ENCODE measurements at regions not wholly inside any gene's neighbourhood (a gene's known extent, or its start where the extent isn't known, plus 50 kb on each side); places are given as distances from the start of the nearest gene placed in this dataset.
"Not testable (repeated sequence)": the region's sequence is repeated elsewhere in the genome, so short reads cannot be mapped to it uniquely, and the experiment has no call there.

DNA sequence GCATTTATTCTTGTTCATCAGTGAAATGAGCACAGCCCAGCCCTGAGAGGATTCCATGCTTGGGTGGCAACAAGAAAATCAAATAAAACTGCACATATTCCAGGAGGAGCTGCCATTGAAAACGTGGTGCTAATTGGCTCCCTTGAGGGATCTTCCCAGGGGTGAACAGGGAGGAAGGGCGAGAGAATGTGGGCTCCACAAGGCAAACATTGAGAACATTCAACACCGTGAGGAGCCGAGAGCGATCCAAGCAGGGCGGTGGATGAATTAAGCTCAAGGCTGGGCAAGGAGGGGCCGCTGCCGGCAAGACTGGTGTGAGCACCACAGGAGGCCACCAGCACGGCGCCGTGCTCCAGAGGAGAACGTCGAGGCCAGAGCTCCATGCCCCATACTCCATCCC lies 166.9 kb downstream of the C16orf95 start:
- DNase-seq (ENCODE audit: low read depth in 2 of 2), result no peak

DNA sequence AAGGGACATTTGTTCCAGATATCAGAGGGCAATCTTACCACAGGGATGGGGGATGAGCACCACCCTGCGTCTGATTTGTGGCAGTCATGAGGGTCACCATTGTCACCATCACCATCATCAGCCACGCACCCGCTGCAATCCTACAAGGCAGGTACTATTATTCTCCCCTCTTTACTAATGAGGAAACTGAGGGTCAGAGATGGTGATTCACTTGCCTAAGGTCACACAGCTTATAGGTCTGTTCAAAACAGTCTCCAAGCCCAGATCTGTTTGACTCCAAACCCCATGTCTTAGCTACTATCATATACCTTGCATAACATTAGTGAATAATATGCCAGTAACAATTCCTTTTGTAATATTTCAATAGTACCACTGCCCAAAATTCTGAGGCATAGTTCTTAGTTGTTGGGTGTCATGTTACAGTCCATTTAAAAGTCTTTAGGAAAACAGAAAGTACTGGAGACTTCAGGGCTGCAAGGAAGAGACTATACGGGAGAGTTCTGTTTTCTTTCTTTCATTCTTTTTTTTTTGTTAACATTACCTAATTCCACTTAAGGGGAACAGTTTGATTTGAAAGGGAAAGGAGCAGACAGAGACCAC lies 166.4 kb downstream of the C16orf95 start:
- DNase-seq (ENCODE audit: low read depth in 2 of 2), result no peak

DNA sequence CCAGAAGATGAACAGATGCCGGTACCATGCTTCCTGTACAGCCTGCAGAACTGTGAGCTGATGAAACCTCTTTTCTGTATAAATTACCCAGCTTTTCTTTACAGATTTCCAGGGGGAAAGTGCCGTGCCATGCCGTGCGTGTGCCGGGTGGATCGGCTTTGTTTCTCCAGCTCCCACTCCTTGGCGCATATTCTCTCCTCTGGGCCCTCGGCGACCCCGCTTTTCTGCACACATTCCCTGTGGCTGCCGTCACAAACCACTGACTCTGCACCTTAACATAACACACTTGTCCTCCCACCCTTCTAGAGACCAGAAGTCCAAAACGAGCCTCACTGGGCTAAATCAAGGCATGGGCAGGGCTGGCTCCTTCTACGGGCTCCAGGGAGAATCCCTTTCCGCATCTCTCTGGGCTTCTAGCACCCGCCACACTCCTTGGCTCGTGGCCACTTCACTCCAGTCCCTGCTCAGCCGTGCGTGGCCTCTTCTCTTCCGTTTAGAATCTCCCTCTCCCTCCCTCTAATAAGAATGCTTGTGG lies 164.9 kb downstream of the C16orf95 start:
- DNase-seq (ENCODE audit: low read depth in 2 of 2), result no peak

DNA sequence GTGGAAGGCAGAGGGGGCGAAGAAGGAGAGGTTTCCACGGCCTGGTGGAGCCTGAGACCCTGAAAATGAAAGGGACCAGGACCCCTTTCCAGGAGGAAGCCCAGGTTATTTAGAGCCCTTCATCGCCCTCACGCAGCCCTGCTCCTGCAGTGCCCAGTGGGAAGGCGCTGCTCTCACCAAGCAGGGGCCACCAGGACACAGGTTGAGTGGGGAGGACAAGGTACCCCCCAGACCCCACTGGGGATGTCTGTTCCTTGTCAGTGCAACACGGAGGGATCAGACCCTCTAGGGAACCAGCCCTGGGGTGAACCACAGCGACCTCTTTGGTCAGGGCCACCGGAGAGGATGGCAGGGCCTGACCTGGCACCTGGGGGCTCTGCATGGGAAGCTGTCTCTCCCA lies 163.9 kb downstream of the C16orf95 start:
- DNase-seq (ENCODE audit: low read depth in 2 of 2), result no peak

DNA sequence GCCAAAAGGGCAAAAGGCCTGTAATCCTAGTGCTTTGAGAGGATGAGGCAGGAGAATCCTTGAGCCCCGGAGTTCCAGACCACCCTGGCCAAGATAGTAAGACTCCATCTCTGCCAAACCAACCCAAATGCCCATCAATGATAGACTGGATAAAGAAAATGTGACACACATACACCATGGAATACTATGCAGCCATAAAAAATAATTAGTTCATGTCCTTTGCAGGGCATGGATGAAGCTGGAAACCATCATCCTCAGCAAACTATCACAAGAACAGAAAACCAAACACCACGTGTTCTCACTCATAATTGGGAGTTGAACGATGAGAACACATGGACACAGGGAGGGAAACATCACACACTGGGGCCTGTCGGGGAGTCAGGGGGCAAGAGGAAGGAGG lies 161.9 kb downstream of the C16orf95 start:
- not testable (repeated sequence) for DNase-seq (ENCODE audit: low read depth in 2 of 2)

DNA sequence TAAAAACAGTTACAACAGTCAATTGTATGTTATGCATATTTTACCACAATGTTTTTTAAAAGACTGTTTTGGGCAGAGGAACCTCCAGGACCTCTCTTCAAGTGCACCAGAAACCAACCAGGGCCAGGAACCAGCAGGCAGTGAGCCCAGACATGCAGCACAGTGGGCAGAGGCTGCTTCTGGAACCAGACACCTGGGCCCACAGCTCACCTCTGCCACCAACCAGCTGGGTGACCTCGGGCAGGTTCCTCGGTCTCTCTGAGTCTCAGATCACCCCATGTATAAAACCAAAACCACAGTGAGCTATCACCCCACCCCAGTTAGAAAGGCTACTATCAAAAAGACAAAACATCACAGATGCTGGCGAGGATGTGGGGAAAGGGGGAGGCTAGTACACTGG lies 161.0 kb downstream of the C16orf95 start:
- DNase-seq (ENCODE audit: low read depth in 2 of 2), result no peak

DNA sequence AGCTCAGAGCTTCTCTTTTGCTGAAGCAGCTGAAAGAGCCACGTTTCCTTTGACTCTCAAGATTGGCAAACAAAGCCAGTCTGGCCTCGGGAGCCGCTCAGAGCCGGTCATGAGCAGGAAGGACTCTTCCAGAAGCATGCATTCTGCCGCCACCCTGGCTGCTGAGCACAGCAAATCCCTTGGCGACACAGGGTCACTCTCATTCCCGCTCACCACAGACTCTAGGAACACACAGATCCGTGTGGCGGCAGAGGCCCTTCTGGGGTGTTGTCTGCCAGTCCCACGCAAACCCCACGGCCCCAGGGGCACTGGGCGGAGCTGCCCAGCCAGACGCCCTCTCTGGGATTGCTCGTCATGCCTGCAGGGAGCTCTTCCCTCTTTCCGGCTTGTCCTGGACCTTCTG lies 157.0 kb downstream of the C16orf95 start:
- DNase-seq (ENCODE audit: low read depth in 2 of 2), result no peak

DNA sequence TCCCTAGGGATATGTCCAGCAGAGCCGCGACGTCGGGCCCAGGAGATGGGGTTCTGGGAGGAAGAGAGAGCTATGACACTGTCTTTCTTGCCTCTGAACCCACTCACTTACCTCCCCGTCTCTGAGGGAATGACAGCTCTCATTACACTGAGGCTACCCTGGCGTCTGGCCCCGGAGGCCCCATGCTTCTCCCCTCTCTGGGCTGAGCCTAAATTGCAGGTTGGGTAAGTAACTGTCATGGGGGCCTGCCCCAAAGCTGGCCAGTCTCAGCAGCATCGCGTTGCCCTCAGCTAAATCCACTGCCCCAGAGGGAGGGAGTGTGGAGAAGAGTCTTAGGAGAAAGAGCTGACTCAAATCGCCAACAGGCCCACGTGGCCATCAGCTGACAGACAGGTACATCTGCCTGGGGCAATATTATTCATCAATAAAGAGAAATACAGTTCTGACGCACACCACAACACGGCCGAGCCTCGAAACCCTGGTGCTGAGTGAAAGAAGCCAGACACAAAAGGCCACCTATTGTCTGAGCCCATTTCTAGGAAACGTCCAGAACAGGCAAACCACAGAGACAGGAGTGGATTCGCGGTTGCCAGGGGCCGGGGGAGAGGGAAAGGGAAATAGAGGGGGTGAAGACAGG lies 156.4 kb downstream of the C16orf95 start:
- DNase-seq (ENCODE audit: low read depth in 2 of 2), result no peak

DNA sequence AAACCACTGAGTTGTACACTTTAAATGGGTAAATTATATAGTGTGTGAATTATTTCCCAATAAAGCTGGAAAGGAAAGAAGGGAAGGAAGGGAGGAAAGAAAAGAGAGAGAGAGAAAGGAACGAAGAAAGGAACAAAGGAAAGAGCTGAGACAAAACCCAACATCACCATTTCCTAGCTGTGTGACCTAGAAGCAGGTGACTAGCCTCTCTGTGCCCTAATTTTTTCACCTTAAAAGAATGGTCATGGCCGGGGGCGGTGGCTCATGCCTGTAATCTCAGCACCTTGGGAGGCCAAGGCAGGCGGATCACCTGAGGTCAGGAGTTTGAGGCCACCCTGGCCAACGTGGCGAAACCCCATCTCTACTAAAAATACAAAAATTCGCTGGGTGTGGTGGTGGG lies 155.8 kb downstream of the C16orf95 start:
- not testable (repeated sequence) for DNase-seq (ENCODE audit: low read depth in 2 of 2)

DNA sequence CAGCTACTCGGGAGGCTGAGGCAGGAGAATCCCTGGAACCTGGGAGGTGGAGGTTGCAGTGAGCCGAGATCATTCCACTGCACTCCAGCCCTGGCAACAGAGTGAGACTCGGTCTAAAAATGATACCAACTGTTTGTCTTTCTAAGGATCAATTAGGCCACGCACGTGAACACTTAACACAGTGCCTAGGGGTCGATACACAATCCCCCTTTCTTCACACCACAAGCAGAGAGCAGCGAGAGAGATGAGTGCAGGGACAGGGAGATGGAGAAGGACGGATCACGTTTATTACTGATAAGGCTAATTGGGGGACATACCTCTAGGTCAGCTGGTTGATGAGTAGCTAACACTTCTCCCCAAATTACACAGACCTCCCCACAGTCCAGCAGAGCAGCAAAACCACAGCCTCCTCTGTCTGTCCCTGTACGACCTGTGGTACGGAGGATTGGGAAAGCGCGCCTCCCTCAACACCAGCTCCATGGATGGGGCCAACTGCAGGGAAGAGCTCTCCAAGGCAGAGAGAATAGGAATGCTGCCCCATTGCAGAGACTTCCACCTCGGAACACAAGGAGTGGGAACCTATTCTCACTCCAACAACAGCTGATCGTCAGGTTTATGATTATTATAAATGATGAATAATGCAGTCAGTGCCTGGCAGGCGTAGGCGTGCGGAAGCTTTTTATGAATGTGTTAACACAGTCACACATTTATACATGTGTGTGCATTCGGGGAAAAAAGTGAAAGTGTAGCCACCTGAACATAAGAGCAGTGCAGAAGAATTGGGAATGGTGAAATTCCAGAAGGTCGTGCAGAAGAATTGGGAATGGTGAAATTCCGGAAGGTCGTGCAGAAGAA lies 155.1 kb downstream of the C16orf95 start:
- no peak for DNase-seq (ENCODE audit: low read depth in 2 of 2)

DNA sequence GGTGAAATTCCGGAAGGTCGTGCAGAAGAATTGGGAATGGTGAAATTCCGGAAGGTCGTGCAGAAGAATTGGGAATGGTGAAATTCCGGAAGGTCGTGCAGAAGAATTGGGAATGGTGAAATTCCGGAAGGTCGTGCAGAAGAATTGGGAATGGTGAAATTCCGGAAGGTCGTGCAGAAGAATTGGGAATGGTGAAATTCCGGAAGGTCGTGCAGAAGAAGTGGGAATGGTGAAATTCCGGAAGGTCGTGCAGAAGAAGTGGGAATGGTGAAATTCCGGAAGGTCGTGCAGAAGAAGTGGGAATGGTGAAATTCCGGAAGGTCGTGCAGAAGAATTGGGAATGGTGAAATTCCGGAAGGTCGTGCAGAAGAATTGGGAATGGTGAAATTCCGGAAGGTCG lies 154.4 kb downstream of the C16orf95 start:
- DNase-seq (ENCODE audit: low read depth in 2 of 2), result not testable (repeated sequence)

DNA sequence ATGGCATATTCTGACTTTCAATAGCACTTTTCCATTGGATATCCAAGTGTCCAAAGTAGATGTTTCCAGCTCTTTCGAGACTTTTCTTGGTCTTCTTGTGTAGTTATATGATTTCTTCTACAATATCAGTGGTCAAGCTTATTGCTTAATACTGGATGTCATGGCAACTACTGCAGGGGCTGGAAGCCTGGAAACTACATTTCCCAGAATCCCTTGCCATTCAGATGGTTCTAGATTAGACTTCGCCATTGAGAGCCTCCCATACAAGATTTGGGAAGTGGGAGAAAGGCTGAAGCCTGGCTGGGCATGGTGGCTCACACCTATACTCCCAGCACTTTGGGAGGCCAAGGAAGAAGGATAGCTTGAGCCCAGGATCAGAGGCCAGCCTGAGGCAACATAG lies 153.6 kb downstream of the C16orf95 start:
- DNase-seq (ENCODE audit: low read depth in 2 of 2), result no peak

DNA sequence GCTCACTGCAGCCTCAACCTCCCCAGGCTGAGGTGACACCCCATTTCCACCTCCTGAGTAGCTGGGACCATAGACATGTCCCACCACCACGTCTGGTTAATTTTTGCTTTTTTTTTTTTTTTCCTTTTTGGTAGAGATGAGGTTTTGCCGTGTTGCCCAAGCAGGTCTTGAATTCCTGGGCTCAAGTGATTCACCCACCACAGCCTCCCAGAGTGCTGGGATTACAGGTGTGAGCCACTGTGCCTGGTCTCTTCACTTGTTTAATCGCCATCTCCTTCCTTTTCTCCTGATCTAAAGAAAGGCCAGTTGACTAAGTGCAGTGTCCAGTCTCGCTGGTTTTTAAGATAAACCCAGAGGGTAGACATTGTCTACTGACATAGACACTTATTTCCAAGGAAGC lies 152.0 kb downstream of the C16orf95 start:
- no peak for DNase-seq (ENCODE audit: low read depth in 2 of 2)

DNA sequence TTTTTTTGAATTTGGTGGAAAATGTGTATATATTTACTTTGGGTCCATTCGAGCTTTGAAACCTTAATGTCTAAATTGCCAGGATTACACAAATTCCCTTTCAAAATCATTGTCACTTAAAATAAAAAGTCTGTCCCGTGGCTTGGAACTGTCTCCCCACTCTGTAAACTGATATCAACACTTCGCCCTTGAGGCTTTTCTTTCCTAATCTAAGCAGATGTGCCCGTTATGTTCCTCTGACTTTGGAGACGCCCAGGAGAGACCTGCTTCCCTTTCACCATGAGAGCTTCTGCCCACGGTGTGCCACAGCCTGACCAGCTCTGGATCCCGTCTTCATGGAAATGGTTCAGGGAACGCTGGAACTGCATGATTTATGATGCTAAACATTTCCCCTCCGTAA lies 151.3 kb downstream of the C16orf95 start:
- no peak for DNase-seq (ENCODE audit: low read depth in 2 of 2)

DNA sequence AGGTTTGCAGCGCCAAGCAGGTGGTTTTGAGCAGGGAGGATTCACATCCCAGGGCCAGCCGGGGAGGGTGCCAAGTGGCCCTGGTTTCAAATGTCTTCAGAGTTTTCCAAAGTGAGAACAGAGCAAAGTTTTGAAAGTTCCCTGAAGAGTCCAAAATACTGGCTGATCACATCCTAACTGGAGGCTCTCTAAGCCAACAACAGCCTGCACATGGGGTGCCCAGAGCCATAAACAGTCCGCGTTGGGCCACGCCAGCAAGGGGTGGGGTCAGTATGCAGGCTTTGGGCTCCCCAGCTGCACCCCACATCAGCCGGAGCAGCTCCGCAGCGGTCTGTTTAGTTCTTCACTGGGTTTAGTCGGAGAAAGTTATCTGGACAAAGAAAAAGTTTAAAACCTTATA lies 150.9 kb downstream of the C16orf95 start:
- no peak for DNase-seq (ENCODE audit: low read depth in 2 of 2)

DNA sequence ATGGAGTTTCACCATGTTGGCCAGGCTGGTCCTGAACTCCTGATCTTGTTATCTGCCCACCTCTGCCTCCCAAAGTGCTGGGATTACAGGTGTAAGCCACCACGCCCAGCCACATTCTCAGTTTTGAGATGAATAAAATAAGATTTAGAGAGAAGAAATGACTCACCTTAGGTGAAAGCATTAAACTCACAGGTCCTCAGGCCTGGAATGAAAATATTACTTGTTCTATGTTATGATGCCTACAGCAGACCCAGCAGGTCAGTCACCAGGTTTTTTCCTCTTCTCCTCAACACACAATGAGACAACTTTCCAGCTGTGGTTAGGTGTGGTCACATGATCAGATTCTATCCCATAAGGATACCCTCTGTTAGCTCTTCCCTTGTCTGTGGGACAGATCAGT lies 150.3 kb downstream of the C16orf95 start:
- DNase-seq (ENCODE audit: low read depth in 2 of 2), result no peak

DNA sequence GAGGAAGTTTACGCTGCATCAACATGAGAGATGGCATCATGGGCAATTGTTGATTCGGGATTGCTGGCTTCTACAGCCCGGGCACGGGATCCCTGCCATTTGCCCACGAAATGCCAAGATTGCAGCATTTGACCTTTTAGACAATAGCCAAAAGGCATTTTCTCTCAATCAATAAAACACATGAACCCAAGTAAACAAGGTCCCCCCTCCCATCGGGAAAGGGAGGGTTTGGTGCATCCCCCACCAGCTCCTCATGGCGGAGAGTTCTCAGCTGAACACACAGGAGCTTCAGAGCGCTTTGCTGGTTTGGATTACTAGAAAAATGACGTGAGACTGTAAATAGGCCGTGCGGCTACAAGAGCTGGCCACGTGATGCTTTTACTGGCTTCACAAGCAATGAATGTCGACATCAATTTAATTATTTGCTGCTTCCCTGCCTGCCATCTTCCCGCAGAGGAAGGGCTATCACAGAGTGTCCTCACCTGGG lies 147.6 kb downstream of the C16orf95 start:
- DNase-seq (ENCODE audit: low read depth in 2 of 2), result no peak

DNA sequence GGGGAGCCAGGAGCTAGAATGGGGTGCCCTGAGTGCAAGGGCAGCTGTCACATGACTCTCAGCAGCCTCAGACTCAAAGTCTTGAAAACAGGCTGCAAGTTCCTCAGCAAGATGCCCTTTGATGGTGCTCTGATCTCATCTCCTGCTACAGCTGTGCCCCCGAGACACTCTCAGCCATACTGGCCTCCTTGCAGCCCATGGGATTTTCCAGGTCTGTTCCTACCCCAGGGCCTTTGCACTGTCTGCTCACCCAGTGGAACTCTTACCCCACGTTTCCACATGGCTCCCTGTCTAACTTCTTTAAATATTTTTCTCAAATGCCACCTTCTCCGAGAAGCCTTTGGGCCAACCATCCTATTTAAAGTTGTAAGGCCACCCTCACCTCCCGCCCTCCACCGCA lies 146.9 kb downstream of the C16orf95 start:
- DNase-seq (ENCODE audit: low read depth in 2 of 2), result no peak

DNA sequence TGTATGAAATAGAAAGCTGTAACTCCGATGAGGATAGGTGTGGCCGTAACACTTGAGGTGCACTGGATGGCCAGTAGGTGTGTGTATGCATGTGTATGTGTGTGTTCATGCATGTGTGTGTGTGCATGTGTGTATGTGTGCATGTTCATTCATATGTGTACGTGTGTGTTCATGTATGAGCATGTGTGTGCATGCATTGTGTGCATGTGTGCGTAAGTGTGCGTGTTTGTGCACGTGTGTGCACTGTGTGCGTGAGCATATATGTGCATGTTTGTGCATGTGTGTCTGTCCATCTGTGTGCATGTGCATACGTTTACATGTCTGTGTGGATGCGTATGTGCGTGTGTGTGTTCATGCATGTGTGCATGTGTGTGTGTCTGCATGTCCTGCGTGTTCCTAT lies 145.5 kb downstream of the C16orf95 start:
- DNase-seq (ENCODE audit: low read depth in 2 of 2), result no peak

DNA sequence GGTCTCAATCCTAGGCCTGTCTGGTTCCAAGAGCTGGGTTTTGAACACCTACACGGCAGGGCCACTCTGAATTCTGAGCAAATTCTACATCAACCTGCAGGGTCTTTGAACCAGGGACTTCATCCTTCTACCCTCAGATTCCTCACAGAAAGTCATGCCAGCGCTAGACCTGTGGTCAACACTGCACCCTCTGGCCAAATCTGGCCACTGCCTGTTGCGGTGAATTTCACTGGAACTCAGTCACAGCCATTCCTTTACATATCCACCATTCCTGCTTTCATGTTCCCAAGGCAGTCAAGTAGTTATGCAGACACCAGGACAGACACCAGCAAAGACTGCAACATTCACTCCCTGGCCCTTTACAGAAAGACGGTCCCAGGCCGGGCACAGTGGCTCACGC lies 144.6 kb downstream of the C16orf95 start:
- no peak for DNase-seq (ENCODE audit: low read depth in 2 of 2)

DNA sequence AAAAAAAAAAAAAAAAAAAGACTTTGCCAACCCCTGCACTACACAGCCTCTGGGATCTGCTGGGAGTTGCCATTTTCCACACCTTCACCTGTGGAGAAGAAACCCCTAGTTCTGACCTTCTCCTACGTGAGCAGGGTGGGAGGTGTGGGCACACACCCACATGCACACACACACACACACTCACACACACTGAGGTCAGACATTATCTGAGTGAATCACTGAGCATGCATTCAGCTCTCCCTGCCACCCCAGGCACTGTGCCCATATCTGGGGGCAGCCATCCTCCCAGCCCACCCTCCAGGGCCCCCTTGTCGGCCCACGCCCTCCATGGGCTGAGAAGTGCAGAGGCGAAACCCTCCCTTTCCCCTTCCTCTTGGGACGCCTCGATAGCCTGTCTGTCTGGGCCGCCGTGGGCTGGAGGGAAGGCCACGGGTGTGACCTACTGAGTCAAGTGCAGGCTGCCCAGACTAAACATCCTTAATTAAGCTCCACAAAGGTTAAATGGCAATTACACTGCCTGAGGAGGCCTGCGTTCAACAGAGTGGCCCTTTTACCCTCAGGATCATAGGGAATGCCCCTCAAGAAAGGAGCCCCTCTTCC lies 143.8 kb downstream of the C16orf95 start:
- no peak for DNase-seq (ENCODE audit: low read depth in 2 of 2)

DNA sequence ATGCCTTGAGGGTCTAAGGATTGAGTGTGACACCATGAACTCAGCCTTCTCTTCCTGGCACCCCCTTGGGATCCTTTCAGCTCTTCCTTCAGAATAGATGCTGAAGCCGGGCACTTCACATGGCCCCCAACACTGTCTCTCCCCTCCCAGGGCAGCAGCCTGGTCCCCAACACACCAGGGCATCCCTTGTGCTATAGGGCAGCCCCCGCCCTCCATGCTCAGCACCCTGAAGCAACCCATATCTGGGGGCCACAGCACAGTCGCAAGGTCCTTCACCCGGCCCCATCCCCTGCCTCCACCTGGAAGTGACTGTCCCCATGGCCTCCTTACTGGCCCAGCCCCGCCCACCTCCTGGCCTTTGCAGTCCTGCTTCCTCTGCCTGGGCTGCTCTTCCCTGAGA lies 143.1 kb downstream of the C16orf95 start:
- no peak for DNase-seq (ENCODE audit: low read depth in 2 of 2)
